ENCODE measurements at regions not wholly inside any gene's neighbourhood (a gene's known extent, or its start where the extent isn't known, plus 50 kb on each side); places are given as distances from the start of the nearest gene placed in this dataset.
A peak's percentile ranks its signal among the peaks of the same experiment; 100 is the strongest.

DNA sequence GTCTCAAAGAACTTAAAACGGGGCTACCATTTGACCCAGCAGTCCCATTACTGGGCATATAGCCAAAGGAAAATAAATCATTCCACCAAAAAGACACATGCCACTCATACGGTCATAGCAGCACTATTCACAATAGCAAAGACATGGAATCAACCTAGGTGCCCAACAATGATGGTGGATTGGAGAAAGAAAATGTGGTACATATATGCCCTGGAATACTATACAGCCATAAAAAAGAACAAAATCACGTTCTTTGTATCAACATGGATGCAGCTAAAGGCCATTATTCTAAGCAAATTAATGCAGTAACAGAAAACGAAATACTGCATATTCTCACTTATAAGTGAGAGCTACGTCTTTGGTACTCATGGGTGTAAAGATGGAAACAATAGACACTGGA is 138.1 kb upstream of the NEIL3 start:
- TF ChIP-seq POLR2A (IDR thresholded peaks at IDR 0.05) = no peak

GRCh38 chr4:177175473-177175872 is 134.2 kb upstream of the NEIL3 start:
- Histone ChIP-seq H3K27me3 (no peaks in the 10 kb centered on the region), H3K27ac (no peak overlapping the region), H3K4me1 (no peaks in the 10 kb centered on the region), H3K4me3 (no peak overlapping the region), H3K9me3 (no peaks in the 10 kb centered on the region), H3K36me3 (no peaks in the 10 kb centered on the region)
- no peak for DNase-seq
- WGBS, 2 donors = 86 to 88% methylated on average over 3 of the region's 3 CpGs
- TF ChIP-seq, protein P1, sequence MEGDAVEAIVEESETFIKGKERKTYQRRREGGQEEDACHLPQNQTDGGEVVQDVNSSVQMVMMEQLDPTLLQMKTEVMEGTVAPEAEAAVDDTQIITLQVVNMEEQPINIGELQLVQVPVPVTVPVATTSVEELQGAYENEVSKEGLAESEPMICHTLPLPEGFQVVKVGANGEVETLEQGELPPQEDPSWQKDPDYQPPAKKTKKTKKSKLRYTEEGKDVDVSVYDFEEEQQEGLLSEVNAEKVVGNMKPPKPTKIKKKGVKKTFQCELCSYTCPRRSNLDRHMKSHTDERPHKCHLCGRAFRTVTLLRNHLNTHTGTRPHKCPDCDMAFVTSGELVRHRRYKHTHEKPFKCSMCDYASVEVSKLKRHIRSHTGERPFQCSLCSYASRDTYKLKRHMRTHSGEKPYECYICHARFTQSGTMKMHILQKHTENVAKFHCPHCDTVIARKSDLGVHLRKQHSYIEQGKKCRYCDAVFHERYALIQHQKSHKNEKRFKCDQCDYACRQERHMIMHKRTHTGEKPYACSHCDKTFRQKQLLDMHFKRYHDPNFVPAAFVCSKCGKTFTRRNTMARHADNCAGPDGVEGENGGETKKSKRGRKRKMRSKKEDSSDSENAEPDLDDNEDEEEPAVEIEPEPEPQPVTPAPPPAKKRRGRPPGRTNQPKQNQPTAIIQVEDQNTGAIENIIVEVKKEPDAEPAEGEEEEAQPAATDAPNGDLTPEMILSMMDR (IDR thresholded peaks at IDR 0.05) = no peak
- no peak for TF ChIP-seq POLR2A (IDR thresholded peaks at IDR 0.05)
- intact Hi-C loops (cut with DNase I) = no loop called here

More for the DNA sequence above, 138.1 kb upstream of the NEIL3 start:
- Histone ChIP-seq H3K4me3 (no peak overlapping the region), H3K4me1 (no peaks in the 10 kb centered on the region), H3K27me3 (no peaks in the 10 kb centered on the region), H3K9me3 (no peaks in the 10 kb centered on the region), H3K36me3 (no peaks in the 10 kb centered on the region), H3K27ac (no peak overlapping the region)
- intact Hi-C loops (cut with DNase I) = no loop called here
- 68 to 69% methylated on average over 5 of the region's 5 CpGs for WGBS, 2 donors
- no peak for DNase-seq

GRCh38 chr4:177177541-177178081 is 132.1 kb upstream of the NEIL3 start:
- 29 to 50% methylated on average over 1 of the region's 1 CpG for WGBS, 2 donors
- H3K27ac ChIP-seq = peak overlapping the region in 2 of 4 donors; percentile 33 to 55

GRCh38 chr4:177178246-177178645 is 131.4 kb upstream of the NEIL3 start:
- no peak for TF ChIP-seq POLR2A (IDR thresholded peaks at IDR 0.05)
- TF ChIP-seq, protein P1 (IDR thresholded peaks at IDR 0.05) = no peak
- H3K9me3 ChIP-seq = no peaks in the 10 kb centered on the region
- H3K27ac ChIP-seq = peak overlapping the region in 1 of 4 donors; percentile 13
- H3K4me1 ChIP-seq = no peaks in the 10 kb centered on the region
- intact Hi-C loops (cut with DNase I) = no loop called here
- H3K36me3 ChIP-seq = no peaks in the 10 kb centered on the region
- no peaks in the 10 kb centered on the region for H3K27me3 ChIP-seq
- WGBS, 2 donors = 11 to 22% methylated on average over 1 of the region's 1 CpG
- no peak for DNase-seq
- H3K4me3 ChIP-seq = no peak overlapping the region

More at GRCh38 chr4:177177541-177178081, 132.1 kb upstream of the NEIL3 start:
- intact Hi-C loops (cut with DNase I) = no loop called here
- Histone ChIP-seq H3K4me1 (no peaks in the 10 kb centered on the region), H3K9me3 (no peaks in the 10 kb centered on the region), H3K27me3 (no peaks in the 10 kb centered on the region), H3K4me3 (no peak overlapping the region), H3K36me3 (no peaks in the 10 kb centered on the region)
- no peak for DNase-seq
- TF ChIP-seq, protein P1 (IDR thresholded peaks at IDR 0.05) = no peak
- no peak for TF ChIP-seq POLR2A (IDR thresholded peaks at IDR 0.05)

DNA sequence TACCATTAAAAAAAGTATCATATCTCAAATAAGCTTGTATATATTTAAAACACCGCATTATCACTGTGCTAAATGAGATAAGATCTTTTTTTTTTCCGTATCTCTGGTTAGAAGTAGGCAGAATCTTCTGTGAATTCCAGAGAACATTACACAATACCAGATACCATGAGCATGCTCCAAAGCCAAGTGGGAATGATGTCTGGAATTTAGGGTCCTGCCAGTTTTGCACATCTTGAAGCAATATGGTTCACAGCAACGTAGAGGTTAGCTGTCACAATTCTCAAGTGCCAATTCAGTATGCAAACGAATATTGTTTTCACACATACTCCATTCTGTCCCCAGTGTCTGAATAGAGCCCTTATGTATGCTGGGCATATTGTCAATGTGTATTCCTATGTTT is 127.5 kb upstream of the NEIL3 start:
- no peak overlapping the region for H3K27ac ChIP-seq
- DNase-seq = no peak
- no peaks in the 10 kb centered on the region for H3K9me3 ChIP-seq
- H3K27me3 ChIP-seq = no peaks in the 10 kb centered on the region
- 60 to 61% methylated on average over 4 of the region's 4 CpGs for WGBS, 2 donors
- intact Hi-C loops (cut with DNase I) = no loop called here
- H3K36me3 ChIP-seq = no peaks in the 10 kb centered on the region
- no peak for TF ChIP-seq POLR2A (IDR thresholded peaks at IDR 0.05)
- TF ChIP-seq, protein P1 (IDR thresholded peaks at IDR 0.05) = no peak
- H3K4me1 ChIP-seq = no peaks in the 10 kb centered on the region
- no peak overlapping the region for H3K4me3 ChIP-seq

DNA sequence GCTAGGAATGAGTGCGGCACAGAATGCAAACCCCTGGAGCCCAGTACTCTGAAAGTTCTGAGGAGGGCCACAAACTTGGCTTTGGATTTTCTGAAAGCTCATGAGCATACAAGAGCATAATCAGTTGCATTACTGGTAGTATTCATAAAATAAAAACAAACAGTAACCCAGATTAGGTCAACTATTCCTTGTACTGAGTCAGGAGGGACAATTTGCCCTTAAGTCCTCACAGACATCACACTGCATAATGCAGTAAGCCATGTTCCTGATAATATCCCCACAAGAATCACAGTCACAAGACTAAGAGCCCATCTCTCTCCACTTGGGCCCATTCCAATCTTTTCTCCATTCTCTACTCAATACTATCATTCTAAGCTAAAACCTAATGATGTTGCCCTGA is 126.9 kb upstream of the NEIL3 start:
- no peaks in the 10 kb centered on the region for H3K36me3 ChIP-seq
- intact Hi-C loops (cut with DNase I) = no loop called here
- no peaks in the 10 kb centered on the region for H3K9me3 ChIP-seq
- H3K4me1 ChIP-seq = no peaks in the 10 kb centered on the region
- 94 to 95% methylated on average over 1 of the region's 1 CpG for WGBS, 2 donors
- H3K4me3 ChIP-seq = no peak overlapping the region
- TF ChIP-seq, protein P1 (IDR thresholded peaks at IDR 0.05) = no peak
- no peak for TF ChIP-seq POLR2A (IDR thresholded peaks at IDR 0.05)
- no peak overlapping the region for H3K27ac ChIP-seq
- DNase-seq = no peak
- H3K27me3 ChIP-seq = no peaks in the 10 kb centered on the region
